CD4-positive, alpha-beta T cell treated with Interleukin-6 at 100 ng/mL for 8 hours (primary cell): ENCODE measurements at regions not wholly inside any gene's neighbourhood (a gene's known extent, or its start where the extent isn't known, plus 50 kb on each side); places are given as distances from the start of the nearest gene placed in this dataset.

Experiments
- DNase-seq: peaks from one replicate; pipeline ENCODE4 v3.0.0-alpha.2; 2020; ENCODE audit warnings: mixed read lengths, low spot score

DNA sequence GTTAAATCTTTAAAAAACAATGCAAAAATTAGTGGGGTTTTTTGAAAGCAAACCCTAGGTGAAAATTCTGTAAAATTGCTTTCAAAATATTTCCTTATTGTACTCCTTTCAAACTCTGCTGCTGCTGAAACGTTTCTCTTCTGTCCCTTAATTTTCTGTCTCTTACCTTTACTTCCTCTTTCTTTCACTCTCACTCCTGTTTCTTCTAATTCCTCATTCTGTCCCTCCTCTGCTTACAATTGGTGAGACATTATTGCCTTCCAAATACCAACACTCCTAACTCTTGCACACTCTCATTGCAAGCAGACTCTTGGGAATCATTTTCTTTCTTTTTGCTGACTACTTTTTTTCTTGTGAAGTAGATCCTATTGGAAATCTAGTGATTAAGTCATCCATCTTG is 685.6 kb upstream of the SLITRK1 start:
- no peak for DNase-seq

DNA sequence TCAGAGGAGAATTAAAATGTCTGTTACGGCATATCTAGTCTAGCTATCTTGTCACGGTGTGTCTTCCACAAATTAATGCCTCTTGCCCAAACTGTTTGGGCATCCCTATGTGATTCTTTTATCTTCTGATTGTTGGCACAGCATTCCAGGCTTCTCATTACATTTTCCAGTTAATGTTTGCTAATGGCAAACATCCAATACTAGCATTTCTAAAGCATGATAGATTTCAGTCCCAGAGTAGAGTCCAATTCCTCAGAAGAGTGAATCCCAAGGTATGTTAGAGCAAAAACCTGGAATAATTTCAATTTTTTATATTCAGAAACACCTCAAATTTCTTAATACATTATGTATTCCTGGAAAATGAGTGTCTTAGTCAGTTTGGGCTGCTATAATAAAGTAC is 684.5 kb upstream of the SLITRK1 start:
- DNase-seq: no peak

DNA sequence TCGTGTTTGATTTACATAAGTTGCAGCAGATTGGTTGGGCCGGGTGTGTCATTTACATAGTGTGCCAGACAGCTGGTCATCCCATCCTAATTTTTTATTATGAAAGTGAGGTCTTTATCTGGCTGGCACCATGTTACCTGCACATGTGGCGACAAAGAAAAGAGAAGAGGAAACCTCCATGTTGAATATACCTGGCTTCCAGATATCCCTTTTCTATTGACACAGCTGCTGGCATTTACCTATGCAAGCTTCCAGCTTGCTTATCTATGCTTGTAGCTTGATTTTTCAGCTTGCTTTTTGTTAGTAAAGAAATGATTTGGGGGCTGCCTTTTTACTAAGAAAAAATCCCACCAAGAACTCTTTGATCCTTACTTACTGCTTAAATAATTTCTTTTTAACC is 681.3 kb upstream of the SLITRK1 start:
- DNase-seq: no peak

DNA sequence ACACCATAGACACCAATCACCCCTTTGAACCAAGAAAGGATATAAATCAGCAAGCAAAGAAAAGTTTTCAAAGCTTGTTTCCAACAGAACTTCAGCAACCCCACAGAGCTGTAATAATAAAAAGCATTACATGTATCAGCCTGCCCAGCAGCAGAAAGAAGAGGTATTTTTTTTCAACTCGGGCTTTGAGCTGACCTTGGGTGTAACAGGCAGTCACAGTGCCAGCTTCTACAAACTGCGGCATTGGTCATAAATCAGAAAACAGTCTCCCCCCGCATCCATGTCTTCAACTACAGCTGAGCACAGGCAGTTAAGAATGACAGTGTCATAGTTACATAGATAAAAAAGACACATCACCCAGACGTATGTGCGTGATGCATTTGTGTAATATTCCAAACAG is 671.0 kb upstream of the SLITRK1 start:
- no peak for DNase-seq

DNA sequence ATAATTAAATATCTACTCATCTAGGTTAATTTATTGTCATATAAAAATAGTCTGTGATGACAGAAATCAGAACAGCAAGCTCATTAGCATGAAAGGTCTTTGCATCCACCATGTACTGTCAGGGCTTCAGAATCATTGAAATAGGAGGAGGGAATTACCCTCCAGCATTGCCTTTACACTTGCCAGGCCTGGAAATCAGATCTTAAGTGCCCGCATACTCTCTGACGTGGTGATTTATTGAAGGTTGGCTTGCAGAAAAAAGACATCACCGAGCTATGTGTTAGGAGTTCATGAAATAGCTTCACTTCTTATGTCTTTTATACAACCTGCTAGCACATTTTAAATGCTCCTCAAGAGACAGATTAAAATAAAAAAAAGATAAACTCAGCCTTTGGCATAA is 661.7 kb upstream of the SLITRK1 start:
- DNase-seq: no peak

DNA sequence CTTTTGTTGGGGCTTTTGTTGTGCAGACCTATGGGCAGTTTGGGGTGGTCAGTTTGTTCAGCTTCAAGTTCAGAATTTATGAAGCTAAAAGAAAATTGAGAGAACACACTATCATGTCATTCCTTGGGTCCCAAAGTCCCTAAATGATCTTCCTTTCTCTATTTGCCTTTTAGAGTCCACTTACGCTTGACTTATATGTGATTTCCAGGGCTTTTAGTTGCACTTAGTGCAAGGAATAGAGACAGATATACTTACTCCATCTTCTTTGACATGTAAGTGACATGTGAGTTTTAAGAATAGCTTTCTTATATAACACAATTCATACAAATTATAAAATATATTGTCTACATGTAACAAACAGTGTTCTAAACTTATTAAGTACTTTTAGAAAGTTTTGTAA is 660.1 kb upstream of the SLITRK1 start:
- no peak for DNase-seq

DNA sequence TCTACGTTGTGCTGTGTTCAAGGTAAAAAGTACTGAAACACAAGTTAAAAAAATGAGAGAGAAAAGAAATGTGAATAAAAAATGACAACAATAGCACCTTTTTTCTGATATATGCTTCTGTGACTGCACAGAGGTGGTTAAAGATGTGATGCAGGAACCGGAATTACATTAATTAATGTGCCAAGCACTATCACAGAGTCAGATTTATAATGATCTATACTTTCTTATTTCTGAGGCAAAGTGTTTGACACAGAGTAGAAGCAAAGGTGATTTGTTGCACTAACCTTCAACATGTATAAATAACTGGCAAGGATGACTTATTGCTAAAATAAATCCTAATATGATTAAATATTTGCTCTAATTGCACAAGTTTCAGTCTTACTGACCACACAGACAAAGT is 654.6 kb upstream of the SLITRK1 start:
- DNase-seq: no peak

DNA sequence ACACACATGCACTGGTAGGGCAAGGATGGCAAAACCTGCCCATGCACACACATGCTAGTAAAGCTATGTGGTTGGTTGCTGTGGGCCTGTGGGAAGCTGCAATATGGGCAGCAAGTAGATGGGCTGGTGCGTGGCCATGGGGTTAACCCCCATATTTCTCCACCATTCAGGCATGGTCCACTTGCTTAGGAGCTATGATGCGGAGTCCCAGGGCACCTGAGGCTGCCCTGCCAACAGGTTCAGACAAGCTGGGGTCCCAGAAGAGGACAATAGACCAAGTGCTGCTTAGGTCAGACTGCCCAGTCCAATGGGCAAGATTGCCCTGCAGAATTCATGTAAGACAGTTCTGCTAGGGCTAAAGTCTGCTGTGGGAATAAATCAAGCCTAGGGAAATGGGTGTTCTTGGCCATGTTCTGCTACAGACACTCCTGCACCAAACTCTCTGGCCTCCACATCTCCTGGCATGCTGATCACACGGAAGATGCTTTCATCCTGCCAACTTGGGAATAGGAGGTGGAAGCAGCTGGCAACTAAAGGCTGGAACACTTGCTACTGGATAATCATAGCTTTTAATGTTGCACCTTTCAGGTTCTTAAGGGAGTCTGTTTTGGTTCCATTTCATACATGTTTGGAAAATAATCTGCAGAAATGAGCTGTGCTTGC is 646.3 kb upstream of the SLITRK1 start:
- no peak for DNase-seq

DNA sequence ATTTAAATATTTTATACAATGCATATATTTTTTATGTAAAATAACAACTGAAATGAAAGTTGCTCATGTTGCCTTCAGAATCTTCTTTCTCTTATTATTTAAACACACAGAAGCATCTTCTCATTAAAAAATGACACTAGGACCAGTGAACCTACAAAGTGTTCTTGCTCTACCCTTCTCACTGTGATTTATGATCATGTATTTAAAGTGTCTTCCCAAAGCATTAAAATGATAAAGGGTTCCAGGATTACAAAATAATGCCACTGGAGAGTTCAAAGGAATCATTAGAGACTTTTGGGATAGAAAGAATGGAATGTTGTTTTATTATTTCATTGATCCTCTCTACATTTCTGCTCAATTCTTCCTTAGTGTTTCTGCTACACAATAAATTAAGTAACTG is 643.6 kb upstream of the SLITRK1 start:
- no peak for DNase-seq

DNA sequence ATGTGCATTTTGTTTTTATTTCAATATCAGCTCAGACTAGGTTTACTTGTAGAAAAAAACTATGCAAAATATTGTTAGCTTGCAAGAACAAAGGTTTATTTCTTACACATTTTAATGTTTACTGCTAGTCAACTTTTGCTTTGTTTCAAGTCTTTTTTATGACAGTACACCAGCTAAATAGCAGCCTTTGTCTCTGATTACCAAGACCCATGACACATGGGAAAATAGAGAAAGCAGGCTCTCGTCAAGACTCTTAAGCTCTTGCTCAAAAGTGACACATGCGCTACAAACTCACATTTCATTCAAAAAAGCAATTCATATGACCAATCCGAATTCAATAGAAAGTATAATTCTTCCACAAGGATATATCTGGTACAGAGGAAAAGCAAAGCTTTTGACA is 642.3 kb upstream of the SLITRK1 start:
- DNase-seq: no peak

DNA sequence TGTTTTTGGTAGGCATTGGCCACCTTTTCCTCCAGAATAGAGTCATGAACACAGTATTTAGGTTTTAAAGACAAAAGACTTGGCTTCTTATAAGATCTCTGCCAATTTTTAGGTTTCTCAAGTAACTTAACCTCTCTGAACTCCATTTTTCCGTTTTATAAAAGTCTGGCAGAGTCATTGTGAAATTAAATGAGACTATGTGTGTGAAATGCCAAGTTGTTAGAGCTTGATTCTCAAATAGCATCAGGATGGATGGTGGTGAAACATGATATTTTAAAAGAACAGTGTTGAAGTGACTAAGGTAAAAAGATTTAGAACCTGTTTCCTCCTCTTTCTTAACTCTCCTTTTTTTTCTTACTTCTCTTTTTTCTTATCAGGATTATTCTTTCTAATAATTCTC is 617.7 kb upstream of the SLITRK1 start:
- DNase-seq: no peak

DNA sequence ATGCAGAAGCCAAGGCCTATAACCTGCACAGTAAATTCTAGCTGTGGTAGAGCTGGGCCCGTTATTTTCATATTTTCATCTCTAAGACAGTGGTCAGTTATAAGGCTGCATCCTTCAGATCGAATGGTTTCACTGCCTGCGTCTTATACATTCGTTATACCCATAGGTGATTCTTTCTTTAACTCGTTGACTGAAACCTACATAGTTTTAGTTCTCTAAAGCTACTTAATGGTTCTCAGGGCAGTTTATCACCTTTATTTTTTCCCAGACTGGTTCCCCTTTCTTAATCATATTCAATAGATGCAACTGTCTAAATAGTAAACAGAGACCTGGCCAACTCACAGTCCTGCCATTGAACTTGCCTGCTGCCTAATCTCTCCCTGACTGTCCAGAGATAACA is 615.3 kb upstream of the SLITRK1 start:
- no peak for DNase-seq

DNA sequence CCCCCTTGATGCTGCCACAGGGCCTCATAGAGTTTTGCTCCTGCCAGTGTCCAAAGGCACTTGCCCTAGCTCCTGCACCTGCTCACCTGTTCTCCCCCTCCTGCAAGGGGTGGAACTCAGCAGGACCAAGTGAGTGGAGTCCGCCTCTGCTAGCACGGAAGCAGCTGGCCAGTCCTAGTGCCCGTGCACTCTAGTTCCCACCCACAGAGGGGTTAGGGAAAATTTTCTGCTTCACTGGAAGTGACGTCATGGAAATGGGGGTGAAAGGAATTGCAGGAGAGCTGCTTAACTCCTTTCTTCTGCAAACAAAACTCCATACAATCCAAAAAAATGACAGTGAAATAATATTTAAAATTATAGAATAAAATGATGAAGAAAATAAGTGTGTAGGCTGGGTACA is 609.7 kb upstream of the SLITRK1 start:
- no peak for DNase-seq

DNA sequence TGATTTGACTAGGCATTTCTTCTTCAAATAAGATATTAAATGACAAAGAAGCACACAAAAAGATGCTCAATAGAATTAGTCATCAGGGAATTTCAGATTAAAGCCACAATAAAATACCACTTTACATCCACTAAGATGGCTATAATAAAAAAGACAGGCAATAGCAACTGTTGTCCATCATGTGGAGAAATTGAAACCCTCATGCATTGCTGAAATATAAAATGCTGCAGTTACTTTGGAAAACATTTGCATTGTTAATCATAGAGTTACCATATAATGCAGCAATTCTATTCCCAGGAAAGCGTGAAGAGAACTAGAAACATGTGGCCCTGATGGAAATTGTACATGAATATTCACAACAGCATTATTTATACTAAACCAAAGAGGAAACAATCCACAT is 605.5 kb upstream of the SLITRK1 start:
- no peak for DNase-seq

DNA sequence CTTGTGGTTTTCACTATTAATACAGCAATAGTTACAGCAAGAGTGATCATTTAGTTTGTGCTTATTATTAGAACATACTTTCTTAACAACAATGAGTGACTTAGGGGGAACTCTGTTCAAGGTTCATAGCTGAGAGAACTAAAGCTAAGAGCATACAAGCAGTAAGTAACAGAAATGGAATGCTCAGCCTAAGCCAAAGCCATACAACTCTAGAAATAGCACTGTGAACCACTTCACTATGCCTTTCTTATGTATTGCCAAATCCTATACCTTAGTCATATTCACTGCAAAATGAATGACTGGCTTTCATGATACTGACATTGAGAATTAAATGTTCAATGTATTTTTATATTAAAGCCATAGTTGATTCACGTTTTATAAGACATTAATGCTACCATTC is 599.7 kb upstream of the SLITRK1 start:
- DNase-seq: no peak

DNA sequence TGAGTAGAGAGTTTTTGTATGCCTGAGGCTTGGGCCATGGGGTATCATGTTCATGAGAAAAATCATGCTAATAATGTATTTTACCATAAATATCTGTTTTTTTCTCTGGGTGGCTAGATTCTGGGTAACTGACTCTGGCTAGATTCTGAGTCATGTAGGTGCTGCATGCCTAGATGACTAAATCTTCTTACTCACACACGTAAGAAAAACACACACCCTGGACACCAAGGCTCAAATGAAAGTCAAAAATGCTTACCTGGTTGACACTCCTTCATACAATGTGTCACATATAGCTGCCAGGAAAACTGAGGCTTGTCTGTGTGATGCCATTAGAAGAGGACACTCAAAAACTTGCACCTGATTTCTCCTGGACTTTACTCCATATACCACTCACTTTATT is 597.4 kb upstream of the SLITRK1 start:
- DNase-seq: no peak

DNA sequence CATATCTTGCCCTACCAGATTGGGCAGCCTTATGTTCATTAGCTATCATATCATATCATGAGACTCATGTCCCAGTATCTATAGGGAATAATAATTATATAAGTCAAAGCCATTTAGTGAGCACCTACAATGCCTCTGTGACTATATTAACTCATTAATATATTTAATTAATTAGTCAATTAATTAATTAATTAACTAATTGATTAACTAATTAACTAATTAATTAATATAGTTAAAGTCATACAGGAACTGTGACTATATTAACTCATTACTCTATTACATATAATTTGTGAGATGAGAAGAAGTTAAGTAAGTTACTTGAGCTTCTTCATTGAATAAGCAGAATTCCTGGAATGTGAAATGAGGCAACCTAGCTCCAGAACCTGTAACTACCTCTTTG is 588.3 kb upstream of the SLITRK1 start:
- no peak for DNase-seq

DNA sequence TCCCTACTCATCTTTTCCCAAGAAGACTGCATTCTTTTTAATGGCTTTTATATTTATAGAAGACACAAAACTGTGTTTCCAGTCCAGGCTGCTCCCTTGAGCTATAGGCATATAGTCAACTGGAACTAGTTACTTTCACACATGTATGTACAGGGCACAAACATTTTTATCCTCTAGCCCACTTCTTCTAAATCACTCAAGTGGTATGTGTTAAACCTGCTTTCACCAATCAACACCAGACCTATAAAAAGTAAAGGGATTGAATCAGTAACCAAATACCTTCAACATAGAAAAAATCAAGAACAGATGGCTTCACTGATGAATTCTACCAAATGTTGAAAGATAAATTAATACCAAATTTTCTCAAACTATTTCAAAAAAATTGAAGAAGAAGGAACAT is 584.2 kb upstream of the SLITRK1 start:
- DNase-seq: no peak

DNA sequence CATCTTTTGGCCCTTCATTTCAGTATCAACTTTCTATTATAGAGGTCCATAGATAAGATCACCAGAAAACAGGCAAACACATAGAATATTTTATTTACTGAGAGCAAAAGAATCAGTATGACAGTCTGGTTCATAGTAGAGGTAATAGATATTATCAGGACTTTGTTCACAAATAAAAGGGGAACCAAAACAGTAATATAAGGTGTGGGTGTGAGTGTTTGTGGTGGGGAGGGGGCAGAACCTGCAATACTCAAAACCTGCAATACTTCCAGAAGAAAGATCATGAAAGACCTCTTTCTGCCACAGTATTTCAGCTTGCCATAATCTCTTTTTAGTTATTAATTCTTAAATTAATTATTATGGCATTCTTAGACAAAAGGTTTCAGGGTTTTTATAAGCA is 578.7 kb upstream of the SLITRK1 start:
- DNase-seq: no peak

DNA sequence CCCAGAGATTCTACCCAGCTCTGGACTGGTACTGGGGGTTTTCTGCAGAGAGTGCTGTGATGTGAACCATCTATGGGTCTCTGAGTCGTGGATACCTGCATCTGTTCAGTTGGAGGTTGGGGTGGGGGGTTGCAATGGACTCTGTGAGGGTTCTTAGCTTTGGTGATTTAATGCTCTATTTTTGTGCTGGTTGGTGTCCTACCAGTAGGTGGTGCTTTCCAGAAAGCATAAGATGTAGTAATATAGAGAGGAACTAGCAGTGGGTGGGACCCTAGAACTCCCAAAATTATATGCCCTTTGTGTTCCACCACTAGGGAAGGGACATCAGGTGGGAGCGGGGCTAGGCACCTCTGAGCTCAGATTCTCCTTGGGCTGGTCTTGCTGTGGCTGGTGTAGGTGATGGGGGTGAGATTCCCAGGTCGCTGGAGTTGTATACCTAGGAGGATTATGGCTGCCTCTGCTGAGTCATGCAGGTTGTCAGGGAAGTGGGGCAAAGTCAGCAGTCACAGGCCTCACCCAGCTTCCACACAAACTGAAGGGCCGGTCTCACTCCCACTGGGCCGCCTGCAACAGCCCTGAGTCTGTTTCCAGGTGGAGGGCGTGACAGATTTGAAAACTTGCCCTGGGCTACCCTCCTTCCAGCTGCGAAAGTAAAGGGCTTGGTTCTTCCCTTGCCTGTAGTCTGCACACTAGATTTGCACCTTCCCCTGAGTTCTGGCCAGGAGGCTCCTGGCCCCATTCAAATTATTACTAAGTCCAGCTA is 573.0 kb upstream of the SLITRK1 start:
- no peak for DNase-seq

DNA sequence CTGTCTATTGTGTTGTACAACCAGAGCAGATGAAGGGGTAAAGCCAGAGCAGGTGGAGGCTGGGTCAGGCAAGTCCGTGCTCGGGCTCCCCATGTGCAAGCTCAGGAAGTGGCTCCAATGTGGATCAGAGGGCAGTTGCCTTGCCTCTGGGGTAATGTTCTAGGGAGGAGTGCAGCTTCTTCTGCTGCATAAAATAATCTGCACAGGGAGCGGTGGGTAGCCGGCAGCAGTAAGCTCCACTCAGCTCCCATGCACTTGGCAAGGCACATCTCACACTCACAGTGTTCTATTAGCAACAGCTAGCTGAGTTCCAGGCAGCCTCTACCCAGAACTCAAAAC is 565.3 kb upstream of the SLITRK1 start:
- no peak for DNase-seq

DNA sequence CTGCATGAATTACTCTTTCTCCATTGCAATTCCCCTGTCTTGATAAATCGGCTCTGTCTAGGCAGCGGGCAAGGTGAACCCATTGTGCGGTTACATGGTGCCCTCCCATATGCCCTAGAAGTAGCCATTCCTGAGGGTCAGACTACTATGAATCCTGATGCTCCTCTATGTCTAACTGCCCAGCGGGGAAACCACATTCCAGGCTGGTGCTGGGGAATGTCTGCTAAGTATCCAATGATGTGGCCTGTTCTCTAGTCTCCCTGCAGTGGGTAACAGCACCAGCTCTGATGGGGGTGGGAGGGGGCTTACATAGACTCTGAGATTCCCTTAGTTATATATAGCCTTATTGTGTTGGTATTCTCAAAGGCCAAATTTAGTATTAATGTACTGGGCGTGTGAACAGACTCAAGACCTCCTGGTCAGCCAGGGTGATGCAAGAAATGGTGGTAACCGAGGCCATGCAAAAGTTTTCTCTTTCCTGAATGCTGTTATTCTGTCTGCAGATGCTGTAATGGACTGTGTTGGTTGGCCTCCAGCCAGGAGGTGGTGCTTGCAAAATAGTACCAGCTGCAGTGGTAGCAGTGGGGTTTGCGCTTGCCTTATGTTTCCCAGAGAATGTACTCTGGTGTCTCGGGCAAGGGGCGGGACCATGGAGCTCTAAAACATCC is 564.8 kb upstream of the SLITRK1 start:
- no peak for DNase-seq

DNA sequence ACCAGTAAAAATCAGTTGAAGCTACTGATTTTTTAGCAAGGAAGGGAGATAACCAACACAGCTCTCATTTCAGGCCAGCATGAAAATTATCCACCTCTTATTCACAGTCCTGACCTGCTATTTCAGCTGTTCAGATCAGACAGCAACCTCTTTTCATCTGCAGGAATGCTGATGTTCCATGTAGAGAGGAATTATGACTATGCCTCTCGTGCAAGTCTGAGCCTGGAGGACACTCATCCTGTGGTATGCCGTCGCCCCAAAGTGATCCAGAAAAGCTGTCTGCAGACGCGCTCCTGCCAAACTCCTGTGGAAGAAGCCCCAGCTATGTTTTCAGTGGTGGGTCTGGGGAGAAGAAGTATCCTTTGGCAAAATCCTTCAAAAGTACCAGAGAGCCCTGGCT is 563.5 kb upstream of the SLITRK1 start:
- DNase-seq: no peak

DNA sequence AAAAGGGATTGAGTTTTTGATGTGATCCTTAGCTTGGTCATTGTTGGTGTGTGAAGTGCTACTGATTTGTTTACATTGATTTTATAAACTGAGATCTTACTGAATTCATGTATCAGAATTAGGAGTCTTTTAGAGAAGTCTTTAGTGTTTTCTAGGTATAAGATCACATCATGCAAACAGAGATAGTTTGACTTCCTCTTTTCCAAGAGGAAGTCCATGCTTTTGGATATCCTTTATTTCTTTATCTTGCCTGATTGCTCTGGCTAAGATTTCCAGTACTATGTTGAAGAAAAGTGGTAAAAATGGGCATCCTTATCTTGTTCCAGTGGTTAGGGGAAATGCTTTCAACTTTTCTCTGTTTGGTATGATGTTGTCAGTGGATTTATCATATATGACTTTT is 561.2 kb upstream of the SLITRK1 start:
- DNase-seq: no peak
